ENCODE measurements at regions not wholly inside any gene's neighbourhood (a gene's known extent, or its start where the extent isn't known, plus 50 kb on each side); places are given as distances from the start of the nearest gene placed in this dataset.

GRCh38 chr1:14205066-14205465, 393.4 kb upstream of the KAZN start:
- no peak for DNase-seq

GRCh38 chr1:14215151-14215550, 383.3 kb upstream of the KAZN start:
- DNase-seq: no peak

GRCh38 chr1:14217384-14217783, 381.1 kb upstream of the KAZN start:
- DNase-seq: no peak

- DNase-seq: no peak
Observed at GRCh38 chr1:14220324-14220723, 378.2 kb upstream of the KAZN start.

- DNase-seq: no peak
Observed at GRCh38 chr1:14220811-14221210, 377.7 kb upstream of the KAZN start.

- no peak for DNase-seq
Observed at GRCh38 chr1:14222086-14222485, 376.4 kb upstream of the KAZN start.

GRCh38 chr1:14228677-14229076, 369.8 kb upstream of the KAZN start:
- no peak for DNase-seq

- no peak for DNase-seq
Observed at GRCh38 chr1:14233510-14233909, 365.0 kb upstream of the KAZN start.

- no peak for DNase-seq
Observed at GRCh38 chr1:14236097-14236496, 362.4 kb upstream of the KAZN start.

- no peak for DNase-seq
Observed at GRCh38 chr1:14238472-14239307, 359.8 kb upstream of the KAZN start.

- DNase-seq: no peak
Observed at GRCh38 chr1:14240265-14240664, 358.2 kb upstream of the KAZN start.

- DNase-seq: no peak
Observed at GRCh38 chr1:14242123-14242522, 356.4 kb upstream of the KAZN start.

- DNase-seq: no peak
Observed at GRCh38 chr1:14242870-14243269, 355.6 kb upstream of the KAZN start.

- no peak for DNase-seq
Observed at GRCh38 chr1:14245954-14246353, 352.5 kb upstream of the KAZN start.

- no peak for DNase-seq
Observed at GRCh38 chr1:14246471-14246870, 352.0 kb upstream of the KAZN start.

GRCh38 chr1:14247666-14248065, 350.8 kb upstream of the KAZN start:
- DNase-seq: no peak

GRCh38 chr1:14251871-14252270, 346.6 kb upstream of the KAZN start:
- DNase-seq: no peak

- DNase-seq: no peak
Observed at GRCh38 chr1:14253676-14254075, 344.8 kb upstream of the KAZN start.

GRCh38 chr1:14254251-14254650, 344.2 kb upstream of the KAZN start:
- peak; percentile 6 for DNase-seq

- DNase-seq: no peak
Observed at GRCh38 chr1:14255233-14255632, 343.3 kb upstream of the KAZN start.

GRCh38 chr1:14255711-14256110, 342.8 kb upstream of the KAZN start:
- no peak for DNase-seq

GRCh38 chr1:14259191-14259757, 339.2 kb upstream of the KAZN start:
- DNase-seq: no peak

GRCh38 chr1:14260480-14260879, 338.0 kb upstream of the KAZN start:
- DNase-seq: no peak

- DNase-seq: no peak
Observed at GRCh38 chr1:14261395-14261794, 337.1 kb upstream of the KAZN start.
